Activated naive CD4-positive, alpha-beta T cell (primary cell): ENCODE measurements at regions not wholly inside any gene's neighbourhood (a gene's known extent, or its start where the extent isn't known, plus 50 kb on each side); places are given as distances from the start of the nearest gene placed in this dataset.

Source experiments
- DNase-seq, 4 experiments: peaks; one replicate each; lab custom pipeline; 2025; lab: John Stamatoyannopoulos, UW

DNA sequence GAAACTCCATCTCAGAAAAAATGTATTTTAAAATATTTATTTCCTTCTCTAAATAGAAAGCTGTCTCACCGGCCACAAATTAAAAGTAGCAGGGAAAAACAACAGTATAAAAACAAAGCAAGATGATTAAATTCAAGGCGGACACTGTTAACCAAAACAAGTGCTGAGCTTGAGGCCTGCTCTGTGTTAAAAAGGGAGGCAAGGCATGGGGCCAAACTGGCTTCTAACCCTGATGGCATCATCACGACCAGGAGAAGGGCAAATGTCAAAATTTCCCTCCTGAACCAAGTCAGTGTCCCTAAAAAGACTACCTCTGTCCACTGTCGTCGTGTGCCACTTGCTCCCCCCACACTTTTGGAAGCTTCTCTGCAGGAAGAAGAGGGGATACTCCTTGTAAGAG is 116.1 kb downstream of the MSX2 start:
- no peak for DNase-seq

DNA sequence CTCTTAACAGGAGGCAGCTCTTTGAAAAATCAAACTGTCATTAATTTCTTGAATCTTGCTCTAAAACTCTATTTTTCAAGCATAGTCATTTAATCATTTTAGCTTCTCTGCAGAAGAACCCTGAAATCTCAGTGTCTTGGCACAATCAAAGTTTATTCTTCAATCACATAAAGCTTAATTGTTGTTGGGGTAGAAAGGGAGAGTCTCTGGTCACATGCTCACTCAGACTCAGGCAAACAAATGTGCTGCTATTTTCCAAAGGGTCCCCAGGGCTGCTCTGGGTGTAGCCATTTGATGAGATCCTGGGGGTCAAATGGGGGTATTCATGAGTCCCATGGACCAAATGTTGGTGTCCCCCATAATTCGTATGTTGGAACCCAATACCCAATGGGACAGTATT is 114.8 kb downstream of the MSX2 start:
- no peak for DNase-seq

DNA sequence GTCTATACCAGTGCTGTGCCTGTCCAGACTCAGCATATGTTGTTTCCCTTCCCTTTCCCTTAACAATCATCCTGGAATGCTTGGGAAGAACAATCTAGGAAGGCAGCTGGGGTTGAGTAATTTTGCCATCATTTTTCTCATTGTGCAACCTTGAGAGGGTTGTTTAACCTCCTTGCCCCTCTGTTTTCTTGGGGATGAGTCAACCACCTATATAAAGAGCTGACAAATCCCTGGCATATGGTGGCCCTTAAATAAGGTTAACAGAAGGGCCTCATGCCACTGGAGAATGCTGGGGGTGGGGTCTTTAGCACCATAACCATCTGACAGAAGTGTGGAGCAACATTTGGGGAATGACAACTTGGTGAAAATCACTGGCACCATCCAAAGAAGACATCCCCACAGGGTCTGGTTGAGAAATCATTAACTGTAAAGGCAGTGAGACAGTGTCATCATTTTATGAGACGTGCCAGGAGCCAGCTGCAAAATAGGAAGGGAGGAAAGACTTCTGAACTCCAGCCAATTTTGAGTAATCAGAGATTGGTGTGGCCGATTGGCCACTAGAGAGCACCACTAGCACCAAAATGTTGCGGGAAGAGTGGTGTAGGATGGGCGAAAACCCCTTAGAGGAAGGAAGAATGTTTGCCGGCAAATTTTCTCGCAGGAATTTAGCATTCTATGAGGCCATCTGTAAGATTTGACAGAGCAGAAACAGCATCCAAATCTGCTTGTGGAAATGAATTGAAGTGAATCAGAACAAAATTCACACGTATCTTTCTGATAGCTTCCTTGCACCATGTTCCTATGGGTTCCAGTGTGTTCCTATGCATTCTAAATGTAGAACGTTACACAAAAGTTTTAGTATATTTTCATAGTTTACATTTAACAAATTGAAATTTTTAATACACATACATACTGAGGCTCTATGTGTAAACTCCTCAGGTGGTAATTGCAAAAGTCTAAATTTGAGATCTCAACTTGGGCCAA is 113.8 kb downstream of the MSX2 start:
- no peak for DNase-seq

DNA sequence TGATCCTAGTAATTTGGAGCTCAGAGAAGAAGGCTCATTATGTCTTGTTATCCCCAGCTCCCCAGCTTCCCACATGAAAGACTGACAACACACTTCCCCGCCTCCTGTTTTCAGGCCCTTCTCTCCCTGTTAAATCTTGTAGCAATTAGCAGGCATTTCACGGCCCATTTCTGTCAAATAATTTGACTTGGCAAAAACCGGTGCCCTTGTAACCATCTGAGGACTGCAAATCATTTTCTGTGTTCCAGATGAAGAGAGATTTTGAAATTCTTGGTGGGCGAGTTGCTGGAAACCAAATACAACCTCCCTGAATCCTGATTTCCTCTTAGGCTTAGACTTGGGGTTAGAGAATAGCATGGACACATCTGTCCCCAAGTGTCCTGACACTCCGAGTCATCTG is 109.7 kb downstream of the MSX2 start:
- no peak for DNase-seq

DNA sequence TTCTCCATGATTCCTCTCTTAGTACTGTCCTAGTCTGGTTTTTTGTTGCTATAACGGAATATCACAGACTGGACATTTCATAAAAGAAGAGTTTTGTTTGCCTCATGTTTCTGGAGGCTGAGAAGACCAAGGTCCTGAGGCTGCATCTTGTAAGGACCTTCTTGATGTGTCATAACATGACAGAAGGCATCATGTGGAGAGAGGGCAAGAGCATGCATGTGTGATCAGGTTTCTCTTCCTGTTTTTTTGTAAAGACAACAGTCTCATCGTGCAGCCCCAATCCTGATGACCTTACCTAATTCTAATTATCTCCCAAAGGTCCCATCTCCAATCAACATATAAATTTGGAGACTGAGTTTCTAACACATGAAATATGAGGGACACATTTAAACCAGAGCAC is 108.4 kb downstream of the MSX2 start:
- no peak for DNase-seq

DNA sequence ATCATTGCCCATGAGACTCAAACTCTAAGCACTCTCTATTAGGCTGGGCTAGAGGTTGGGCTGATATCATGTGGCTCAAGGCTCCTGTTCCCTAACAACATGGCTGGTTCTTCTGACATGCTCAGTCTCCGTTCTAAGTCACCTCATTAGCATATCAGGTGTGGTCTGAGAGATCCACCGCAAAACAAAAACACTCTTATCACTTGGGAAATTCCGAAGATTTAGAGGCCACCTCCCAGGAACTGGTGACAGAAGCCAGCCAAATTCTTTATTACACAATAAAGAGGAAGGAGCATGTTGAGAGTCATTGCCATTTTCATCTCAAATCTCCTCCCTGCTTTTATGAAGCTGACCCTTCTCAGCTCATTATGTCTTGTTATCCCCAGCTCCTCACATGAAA is 107.6 kb downstream of the MSX2 start:
- DNase-seq, result no peak

DNA sequence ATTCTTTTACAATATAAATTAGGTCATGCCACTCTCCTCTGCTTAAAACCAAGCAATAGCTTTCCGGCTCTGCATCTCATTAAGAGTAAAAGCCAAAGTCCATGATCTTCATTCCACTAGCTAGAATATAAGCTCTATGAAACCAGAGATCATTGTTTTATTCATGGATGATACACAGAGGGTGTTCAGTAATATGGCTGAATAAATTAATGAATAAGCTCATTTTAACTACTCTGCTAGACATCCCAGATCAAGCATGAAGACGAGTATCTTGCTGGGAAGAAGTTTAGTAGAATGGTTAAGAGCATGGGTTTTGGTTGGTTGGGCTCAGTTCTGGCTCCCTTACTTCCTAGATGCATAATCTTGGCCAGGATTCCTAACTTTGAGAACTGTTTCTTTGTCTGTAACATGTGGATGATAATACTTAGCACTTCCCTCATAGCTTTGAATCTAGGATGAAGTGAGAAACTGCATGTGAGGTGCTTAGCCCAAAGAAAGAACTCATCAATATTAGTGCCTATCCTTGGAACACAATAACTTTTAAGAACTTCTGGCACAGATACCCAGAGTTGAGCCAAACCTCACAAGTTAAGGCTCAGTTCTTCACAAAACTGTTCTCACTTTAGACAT is 106.8 kb downstream of the MSX2 start:
- DNase-seq, result no peak

DNA sequence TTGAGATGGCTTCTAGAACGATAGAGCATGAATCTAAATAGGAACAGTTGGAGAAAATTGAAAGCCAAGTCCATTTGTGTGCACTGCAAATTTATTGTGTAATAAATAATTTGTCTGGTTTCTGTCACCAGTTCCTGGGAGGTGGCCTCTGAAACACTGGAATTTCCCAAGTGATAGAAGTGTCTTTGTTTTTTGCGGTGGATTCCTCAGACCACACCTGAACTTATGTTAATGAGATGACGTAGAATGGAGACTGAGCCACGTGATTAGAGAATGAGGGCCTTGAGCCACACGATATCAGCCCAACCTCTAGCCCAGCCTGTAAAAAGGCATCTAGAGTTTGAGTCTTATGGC is 105.1 kb downstream of the MSX2 start:
- no peak for DNase-seq

DNA sequence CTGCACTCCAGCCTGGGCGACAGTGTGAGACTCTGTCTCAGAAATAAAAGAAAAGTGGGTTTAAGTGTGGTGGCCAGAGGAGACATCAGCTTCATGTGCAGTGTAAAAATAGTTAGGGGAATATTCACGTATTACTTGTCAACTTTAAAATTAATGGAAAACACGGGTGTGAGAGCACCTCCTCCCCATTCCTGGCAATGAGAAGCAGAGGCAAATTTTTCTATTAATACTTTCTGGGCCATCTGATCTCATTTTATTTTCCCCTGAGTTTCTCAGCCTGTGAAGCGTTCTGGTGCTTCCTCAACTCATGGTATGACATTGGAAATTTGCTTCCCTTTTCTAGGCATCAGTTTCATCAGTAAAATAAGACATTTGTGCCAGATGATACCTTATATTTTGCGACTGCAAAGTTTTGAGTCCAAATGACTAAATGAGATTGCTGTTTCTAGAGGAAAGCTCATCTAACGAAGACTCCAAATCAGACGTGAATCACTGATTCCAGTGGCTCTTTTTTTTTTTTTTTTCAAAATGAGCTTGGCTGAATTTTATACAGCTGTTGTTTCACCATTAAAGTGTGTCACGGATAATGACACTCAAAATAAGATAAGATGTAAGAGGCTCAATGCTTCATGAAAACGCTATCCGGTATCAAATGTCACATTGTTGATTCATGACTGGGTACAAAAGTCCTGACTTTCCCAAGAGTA is 104.6 kb downstream of the MSX2 start:
- no peak for DNase-seq

DNA sequence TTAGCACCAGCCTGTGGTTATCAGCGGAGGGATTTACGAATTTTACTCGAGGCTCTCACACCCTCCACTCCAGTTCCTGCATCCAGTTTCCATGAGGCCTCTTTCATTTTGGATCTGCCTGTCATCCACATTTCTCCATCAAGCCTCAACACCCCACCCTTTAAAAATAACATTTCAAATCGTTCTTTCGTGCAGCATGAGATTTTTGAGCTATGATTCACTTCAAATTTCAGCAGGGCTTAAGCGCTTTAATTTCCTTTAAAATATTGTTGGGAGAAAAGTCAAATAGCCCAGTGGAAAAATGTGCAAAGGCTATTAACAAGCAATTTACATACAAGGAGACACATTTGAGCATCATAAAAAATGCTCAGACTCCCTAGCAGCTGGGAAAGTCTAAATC is 103.2 kb downstream of the MSX2 start:
- DNase-seq, result no peak

DNA sequence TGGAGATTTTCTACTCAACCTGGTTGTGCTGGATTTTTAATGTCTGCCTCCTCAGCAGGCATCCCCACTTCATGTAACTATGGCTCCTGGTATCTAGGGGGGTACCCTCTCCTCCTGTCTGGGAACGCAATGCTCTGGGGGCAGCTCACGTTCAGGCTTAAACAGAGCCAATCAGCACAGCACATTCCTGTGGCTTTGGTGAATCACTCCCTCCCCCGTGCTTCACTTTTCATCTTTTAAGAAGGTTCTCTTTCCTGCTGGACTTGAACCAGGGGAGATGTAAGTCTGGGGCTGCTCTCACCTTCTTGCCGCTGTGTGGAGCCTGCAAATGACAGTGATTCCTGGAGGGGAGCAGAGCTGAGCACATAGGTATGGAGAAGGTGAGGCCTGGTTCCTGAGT is 101.2 kb downstream of the MSX2 start:
- DNase-seq, result no peak

DNA sequence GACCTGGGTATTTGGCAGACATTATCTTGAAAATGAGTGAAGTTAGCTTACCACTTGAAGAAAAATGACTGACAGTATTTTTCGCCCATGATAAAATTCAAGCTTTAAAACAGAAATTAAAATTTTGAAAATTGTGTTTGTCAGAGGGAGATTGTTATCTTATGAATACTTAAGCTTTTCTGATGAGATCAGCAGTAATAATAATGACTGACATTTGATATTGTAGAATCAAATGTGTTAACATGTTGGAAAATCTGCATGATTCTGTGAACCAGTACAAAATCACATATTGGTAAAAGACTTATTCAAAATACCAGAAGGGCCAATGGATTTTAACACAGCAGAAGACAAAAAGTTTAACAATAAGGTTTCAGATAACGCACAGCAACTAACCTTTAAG is 94.0 kb downstream of the MSX2 start:
- DNase-seq, result no peak

DNA sequence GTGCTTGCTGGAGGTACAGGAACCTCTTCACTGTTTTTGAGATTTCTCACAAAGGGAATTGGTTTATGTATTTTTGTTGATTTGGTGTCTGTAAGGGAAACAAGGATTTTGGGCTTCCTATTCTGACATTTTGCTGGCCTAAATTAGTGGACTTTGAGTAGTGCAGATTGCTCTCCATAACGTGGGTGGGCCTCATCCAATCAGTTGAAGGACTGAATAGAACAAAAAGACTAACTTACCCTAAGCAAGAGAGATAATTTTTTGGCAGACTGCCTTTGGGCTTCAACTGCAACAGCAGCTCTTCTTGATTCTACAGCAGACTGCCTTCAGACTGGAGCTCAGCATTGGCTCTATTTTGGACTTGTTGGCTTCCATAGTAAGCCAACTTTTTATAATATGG is 93.2 kb downstream of the MSX2 start:
- no peak for DNase-seq

DNA sequence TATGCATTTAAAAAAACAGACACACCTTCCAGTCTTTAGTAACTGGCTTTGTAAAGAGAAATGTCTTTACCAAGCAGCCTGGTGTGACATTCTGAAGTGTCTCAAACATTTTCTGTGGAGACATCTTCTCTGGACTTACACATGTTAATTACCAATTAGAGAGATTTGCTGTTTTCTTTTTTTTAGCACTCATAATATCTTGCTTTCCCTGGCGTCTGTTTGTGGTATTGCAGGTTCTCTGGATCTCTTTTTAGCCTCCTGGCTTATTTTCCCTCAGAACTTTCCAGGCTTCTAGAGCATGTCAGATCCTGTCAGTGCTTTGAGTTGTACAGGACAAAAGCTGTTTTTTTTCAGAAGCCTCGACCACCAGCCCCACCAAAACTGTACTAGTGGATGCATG is 92.5 kb downstream of the MSX2 start:
- no peak for DNase-seq

DNA sequence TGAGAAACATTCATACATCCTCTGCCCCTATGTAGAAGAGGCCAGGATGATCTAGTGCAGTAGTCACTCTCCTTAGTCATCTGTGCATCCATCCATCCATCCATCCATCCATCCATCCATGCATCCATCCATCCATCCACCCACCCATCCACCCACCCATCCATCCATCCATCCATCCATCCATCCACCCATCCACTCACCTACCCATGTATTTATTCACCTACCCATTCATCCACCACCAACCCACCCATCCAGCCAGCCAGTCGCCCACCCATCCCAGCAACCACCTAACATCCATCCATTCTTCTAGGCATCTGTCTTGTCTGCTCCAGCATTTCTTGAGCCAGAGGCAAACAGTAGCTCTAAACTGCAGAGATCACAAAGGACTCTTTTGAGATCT is 87.1 kb downstream of the MSX2 start:
- no peak for DNase-seq

DNA sequence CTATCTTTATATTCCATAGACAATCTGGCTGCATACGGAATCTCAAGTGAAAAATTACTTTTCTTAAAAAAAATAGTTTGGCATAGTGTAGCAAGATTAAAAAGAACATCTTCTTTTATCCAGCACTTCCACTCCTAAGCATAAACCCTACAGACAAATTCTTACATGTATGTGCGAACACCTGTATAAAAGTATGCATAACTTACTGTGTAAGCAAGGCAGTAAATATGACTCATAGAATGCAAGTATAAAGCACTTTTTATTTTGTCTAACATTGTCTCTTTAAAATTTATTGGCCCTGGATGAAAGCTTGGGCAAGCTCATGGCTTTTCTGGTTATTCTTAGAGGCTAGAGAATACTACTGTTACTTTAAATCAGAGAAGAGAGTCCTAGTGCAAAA is 86.4 kb downstream of the MSX2 start:
- no peak for DNase-seq

DNA sequence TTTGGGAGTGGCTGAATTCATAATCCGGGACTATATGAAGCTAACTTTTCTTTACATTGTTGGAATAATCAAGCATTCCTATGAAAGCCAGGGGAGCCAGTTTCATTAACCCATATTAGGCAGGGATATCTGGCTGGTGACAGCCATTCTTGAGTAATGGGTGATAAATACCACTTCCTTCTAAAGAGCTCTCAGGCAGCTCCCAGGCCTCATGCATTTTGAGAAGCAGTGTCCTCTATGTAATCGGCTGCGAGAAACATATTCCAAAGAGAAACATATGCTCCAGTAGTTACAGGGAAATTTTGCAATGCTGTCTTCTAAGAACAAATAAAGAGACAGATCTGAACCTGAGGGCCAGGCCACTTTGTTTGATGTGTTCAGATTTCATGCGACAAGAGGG is 83.1 kb downstream of the MSX2 start:
- DNase-seq, result no peak

DNA sequence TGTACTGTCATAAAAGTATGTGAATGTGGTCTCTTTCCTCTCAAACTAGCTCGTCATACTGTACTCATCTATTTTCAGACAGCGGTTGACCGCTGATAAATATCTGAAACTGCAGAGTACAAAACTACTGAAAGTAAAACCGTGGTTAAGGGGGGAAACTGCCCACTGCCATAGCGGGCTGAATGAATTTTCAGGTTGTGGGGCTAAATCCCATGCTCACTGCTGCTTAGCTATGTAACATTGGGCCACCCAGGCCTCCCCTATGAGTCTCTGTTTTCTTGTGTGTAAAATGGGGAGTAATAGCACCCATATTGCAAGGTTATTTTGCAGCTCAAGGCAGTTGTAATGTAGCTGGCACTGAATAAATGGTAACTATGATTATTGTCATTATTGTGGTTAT is 82.3 kb downstream of the MSX2 start:
- no peak for DNase-seq

DNA sequence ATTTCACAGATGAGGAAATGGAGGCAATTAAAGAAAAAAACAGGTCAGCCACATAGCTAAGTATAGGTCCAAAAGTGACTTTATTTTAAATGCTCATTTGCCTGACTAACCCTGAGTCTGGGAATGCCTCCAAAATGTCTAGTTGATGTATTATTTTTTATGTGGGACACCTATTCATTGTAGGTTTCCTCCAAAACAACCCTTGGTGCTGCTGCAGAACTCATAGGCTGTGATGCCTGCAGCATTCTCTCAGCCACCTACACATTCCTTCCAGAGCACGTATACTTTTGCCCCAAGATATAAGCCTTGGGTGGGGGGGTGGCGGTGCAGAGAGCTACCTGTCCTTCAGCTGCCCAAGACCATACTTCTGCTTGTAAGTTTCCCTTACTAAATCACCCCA is 77.4 kb downstream of the MSX2 start:
- no peak for DNase-seq

DNA sequence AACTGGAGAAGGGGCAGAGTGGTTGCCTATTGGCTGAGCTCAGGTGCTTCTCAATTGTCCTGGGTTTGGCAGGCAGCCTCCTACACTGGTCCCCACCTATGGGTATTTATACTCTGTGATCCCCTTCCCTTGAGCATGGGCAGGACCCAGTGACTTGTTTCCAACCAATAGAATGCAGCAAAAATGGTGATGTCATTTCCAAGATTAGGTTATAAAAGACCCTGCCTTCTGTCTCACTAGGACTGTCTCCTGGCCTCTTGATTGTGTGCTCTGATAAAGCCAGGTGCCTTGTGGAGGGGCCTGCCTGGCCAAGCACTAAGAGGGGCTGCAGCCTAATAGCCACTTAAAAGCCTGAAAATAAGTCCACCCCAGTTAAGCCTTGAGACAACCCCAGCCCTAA is 76.1 kb downstream of the MSX2 start:
- no peak for DNase-seq

DNA sequence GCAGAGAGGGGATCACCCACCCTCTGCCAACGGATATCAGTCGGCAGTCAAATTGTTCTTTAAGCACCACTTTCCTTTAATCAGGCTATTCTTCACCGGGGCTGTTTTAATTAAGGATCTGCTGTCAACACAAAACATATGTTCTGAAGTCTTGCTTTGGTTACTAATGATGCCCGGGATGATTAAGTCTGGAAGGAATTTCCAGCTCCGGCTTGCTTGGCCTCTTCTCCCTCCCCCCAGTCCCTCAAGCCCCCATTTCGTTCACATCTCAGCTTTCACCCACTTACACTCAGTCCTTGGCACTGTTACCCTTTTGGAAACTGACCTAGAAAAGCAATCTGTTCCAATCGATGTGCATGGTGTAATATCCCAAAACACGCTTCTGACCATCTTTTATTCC is 74.7 kb downstream of the MSX2 start:
- DNase-seq, result no peak

DNA sequence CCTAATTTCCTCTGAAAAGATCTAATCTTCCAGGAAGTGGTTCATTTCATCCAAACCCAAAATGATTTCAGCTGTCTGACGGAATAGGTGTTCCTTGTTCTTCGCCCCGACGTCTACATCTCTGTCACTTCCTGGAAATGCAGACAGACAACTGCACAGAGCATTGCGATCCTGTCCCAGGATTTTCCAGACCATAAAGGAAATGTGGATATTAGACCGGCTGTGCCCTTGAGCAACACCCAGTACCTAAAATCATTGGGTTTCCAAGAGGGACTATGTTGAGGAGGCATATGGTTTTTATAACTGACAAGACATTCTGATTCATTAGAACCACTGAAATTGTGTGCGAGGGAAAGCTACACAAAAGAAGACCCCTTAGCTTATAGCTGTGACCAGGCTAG is 74.2 kb downstream of the MSX2 start:
- DNase-seq, result no peak

DNA sequence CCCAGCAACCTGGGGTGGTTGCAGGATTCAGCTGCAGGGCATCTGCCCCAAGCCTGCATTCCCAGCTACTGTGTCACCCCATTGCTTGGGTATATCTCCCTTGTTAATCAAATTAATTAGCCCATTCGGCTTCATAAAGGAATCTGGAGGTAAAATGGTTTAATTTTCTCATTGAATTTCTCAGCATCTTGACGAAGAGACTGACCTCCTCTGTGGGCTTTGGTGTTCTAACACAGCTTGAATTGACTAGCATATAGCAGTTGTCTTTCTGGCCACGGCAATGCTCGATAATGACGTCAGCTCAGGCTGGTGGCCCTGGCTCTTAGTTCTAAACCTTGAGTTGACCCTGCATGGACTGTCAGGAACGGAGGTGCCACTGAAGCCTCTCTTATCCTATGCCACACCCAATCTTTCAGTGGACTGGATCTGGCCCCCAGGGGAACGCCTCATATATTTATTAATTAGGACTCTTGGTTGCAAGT is 72.4 kb downstream of the MSX2 start:
- no peak for DNase-seq
